D721Med (cell line): ENCODE measurements at regions not wholly inside any gene's neighbourhood (a gene's known extent, or its start where the extent isn't known, plus 50 kb on each side); places are given as distances from the start of the nearest gene placed in this dataset.
"Not testable (repeated sequence)": the region's sequence is repeated elsewhere in the genome, so short reads cannot be mapped to it uniquely, and the experiment has no call there.

Experiments
- DNase-seq: peaks from one replicate; pipeline ENCODE4 v3.0.0; 2011; ENCODE audit warnings: low spot score; ENCODE audit not compliant: insufficient read length
- FAIRE-seq: peaks from 2 replicates; lab custom pipeline; 2011; peaks lifted over from hg19 to GRCh38; lab: Jason Lieb, UNC
- TF ChIP-seq, protein P1 (sequence below): IDR thresholded peaks from 2 replicates; pipeline ENCODE4 v1.5.1; 2012; ENCODE audit warnings: mild to moderate bottlenecking, control low read depth; ENCODE audit not compliant: insufficient read depth; ENCODE audit errors: missing control alignments

DNA sequence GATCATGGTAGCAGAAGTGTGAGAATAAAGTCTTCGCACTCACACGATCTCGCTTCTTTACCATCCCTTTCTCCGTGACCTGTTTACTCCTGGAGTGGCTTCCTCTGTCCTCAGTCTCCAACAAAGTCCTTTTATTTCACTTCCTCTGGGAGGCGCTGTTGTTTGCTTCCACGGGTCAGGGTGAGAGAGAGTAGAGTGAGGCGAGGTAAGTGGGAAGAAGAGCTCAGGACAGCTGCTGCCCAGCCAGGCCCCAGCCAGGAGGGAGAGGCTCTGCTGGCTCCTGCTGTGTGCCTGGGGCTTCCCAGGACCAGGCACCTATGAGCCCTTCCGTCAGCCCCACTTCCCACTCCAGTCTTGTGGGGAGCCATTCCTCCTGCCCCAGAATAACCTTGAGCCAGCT lies 242.1 kb downstream of the FGF9 start:
- FAIRE-seq = no peak
- TF ChIP-seq, protein P1, sequence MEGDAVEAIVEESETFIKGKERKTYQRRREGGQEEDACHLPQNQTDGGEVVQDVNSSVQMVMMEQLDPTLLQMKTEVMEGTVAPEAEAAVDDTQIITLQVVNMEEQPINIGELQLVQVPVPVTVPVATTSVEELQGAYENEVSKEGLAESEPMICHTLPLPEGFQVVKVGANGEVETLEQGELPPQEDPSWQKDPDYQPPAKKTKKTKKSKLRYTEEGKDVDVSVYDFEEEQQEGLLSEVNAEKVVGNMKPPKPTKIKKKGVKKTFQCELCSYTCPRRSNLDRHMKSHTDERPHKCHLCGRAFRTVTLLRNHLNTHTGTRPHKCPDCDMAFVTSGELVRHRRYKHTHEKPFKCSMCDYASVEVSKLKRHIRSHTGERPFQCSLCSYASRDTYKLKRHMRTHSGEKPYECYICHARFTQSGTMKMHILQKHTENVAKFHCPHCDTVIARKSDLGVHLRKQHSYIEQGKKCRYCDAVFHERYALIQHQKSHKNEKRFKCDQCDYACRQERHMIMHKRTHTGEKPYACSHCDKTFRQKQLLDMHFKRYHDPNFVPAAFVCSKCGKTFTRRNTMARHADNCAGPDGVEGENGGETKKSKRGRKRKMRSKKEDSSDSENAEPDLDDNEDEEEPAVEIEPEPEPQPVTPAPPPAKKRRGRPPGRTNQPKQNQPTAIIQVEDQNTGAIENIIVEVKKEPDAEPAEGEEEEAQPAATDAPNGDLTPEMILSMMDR = no peak
- no peak for DNase-seq

DNA sequence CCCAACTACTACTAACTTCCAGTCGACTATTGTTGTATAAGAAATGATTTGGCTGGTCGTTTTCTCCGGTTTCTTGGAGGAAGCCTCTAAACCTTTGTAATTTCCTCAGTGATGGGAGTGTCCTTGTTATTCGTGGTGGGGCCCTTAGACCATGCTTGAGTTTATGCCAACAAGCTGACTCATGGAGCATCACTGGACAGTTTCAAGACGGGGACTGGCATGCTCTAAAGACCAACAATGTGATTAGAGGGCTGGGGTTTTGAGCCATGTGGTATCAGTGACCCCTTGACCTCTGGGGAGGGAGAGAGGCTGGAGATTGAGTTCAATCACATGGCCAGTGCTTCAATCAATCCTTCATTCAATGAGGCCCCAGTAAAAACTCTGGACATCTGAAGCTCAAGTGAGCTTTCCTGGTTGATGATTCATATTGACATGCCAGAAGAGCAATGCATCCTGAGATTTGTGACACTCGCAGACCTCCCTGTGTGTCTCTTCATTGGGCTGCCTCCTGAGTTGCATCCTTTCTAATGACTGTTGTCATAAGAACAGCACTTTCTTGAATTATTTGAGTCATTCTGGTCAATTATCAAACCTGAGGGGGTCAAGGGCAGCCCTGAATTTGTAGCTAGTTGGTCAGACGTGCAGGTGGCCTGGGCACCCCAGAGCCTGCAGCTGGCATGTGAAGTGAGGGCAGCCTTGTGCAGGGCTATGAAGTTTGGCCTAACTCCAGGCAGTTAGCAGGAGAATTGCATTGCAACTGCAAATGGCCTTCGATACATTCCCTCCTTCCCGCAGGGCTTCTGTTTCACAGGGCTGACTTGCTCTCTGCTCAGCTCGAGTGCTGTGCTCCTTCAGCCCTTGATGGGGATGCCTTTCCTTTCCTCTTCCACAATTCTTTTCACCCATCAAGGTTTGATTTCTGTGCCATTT lies 246.5 kb downstream of the FGF9 start:
- DNase-seq = no peak
- FAIRE-seq = no peak
- TF ChIP-seq, protein P1 = no peak

DNA sequence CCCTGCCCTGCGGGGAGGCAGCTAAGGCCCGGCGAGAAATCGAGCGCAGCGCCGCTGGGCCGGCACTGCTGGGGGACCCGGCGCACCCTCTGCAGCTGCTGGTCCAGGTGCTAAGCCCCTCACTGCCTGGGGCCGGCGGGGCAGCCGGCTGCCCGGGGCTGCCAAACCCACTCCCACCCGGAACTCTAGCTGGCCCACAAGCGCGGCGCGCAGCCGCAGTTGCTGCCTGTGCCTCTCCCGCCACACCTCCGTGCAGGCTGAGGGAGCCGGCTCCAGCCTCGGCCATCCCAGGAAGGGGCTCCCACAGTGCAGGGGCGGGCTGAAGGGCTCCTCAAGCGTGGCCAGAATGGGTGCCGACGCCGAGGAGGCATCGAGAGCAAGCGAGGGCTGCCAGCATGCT lies 249.9 kb downstream of the FGF9 start:
- FAIRE-seq, DNase-seq: not testable (repeated sequence)

DNA sequence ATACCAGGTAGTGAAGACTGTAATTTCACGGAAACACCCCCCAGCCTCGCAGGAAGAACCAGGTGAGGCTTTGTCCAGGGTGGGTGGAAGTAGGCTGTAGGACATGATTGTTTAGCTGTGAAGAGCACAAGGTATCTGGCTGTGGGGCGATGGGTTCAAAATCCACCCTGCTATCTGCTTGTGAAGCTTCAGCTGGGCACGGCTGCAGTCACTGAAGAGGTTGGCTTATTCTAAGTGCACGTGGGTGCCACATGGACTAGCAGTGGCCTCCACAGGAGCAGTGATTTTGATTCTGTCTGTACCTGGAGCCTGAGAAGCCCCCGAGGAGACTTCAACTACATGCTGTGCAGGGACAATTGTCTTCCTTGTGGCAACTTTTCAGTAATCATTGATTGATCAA lies 254.1 kb downstream of the FGF9 start:
- FAIRE-seq (no peak), DNase-seq (no peak)
- TF ChIP-seq, protein P1 = no peak

DNA sequence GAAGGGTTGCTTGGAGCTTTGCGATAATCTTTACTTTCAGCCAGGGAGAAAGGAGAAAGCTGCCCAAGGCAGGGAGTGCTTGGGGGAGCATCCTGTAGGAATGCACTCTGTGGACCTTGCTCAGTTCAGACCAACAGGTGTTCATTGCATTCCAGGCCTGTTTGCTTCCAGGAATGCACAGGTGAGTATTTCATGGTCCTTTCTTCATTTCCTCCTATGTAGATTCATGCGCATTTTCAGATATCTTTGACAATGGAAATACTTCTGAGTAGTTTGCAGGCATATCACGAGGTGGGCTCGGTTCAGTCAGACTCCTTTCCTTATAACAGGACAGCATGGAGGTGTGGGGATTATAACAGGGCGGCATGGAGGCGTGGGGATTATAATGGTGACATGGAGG lies 254.8 kb downstream of the FGF9 start:
- TF ChIP-seq, protein P1 = no peak
- DNase-seq (no peak), FAIRE-seq (no peak)

DNA sequence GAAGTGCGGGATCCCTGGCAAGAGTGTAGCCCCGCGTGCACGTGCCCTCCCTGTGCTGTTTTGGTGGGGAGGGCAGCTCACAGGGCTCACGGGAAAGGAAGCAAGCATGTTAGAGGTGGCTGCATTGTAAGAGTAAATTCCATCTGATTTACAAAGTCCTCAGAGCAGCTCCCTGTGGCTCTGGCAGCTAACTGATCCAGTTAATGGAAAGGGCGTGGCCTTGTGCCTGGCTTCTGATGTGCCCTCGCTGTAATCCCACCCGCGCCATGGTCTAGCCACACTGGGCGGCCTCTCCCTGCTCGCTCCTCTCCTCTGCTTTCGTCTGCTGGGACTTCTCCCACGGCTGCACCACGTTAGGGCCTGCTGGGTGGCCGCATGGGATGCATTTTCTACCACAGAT lies 258.5 kb downstream of the FGF9 start:
- no peak for DNase-seq
- FAIRE-seq = no peak
- TF ChIP-seq, protein P1 = no peak

DNA sequence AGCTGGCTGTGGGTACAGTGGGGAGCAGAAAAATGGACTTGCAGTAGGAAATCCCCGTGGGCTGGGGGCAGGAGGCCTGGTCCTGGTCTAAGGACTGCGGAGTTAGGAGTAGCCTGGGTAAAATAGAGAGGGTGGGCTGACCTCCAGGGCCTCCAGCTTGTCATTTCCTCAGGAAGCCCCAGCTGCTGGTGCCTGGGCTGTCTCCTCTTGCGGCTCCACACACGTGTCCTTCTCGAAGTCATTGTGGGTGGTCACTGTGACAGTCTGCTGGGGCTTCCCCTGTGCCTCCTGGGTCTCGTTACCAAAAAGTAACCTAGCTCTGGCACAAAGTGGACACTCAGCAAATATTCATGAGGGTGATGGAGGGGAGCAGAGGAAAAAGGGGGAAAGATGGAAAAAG lies 259.7 kb downstream of the FGF9 start:
- TF ChIP-seq, protein P1 = no peak
- FAIRE-seq (no peak), DNase-seq (no peak)
